OCI-LY1 (cell line): ENCODE measurements at regions not wholly inside any gene's neighbourhood (a gene's known extent, or its start where the extent isn't known, plus 50 kb on each side); places are given as distances from the start of the nearest gene placed in this dataset.

Experiments used
- H2AFZ ChIP-seq: fragments of 200-600 bp; sonication (generic), shearing (Covaris generic); 2 replicates; pipeline ENCODE4 v1.6.0; 2014; ENCODE audit warnings: antibody characterized with exemption, mild to moderate bottlenecking, low read length
- H3F3A ChIP-seq: fragments of 200-600 bp; sonication (generic), shearing (Covaris generic); 2 replicates; pipeline ENCODE4 v1.6.0; 2014; ENCODE audit warnings: mild to moderate bottlenecking, antibody characterized with exemption, low read length, moderate library complexity; ENCODE audit not compliant: insufficient read depth
- H3K27ac ChIP-seq: fragments of 200-600 bp; sonication (generic); 2 replicates; pipeline ENCODE4 v1.5.1; 2014; ENCODE audit warnings: low read length, mixed run types, mild to moderate bottlenecking, low read depth; ENCODE audit not compliant: poor library complexity, severe bottlenecking
- H3K27me3 ChIP-seq: fragments of 200-600 bp; sonication (generic); 2 replicates; pipeline ENCODE4 v1.6.0; 2014; ENCODE audit warnings: antibody characterized with exemption, mild to moderate bottlenecking, low read length, moderate library complexity; ENCODE audit not compliant: insufficient read depth
- H3K36me3 ChIP-seq: fragments of 200-600 bp; sonication (generic); 2 replicates; pipeline ENCODE4 v1.6.1; 2014; ENCODE audit warnings: mild to moderate bottlenecking, antibody characterized with exemption, low read length, moderate library complexity, mixed read lengths; ENCODE audit not compliant: insufficient read depth
- H3K4me1 ChIP-seq: fragments of 200-600 bp; sonication (generic); 2 replicates; pipeline ENCODE4 v1.5.1; 2014; ENCODE audit warnings: mild to moderate bottlenecking, low read length, moderate library complexity; ENCODE audit not compliant: insufficient read depth, severe bottlenecking
- H3K4me2 ChIP-seq: fragments of 200-600 bp; sonication (generic), shearing (Covaris generic); 2 replicates; pipeline ENCODE4 v1.6.1; 2014; ENCODE audit warnings: low read length
- H3K4me3 ChIP-seq: fragments of 200-600 bp; sonication (generic); 2 replicates; pipeline ENCODE4 v1.5.1; 2014; ENCODE audit warnings: low read length, low read depth, mild to moderate bottlenecking, mixed read lengths; ENCODE audit not compliant: poor library complexity, severe bottlenecking
- H3K79me2 ChIP-seq: fragments of 200-600 bp; shearing (Covaris generic); 2 replicates; pipeline ENCODE4 v1.6.1; 2016; ENCODE audit warnings: mixed run types, low read length, mixed read lengths; ENCODE audit not compliant: insufficient read depth
- H3K9ac ChIP-seq: fragments of 200-600 bp; sonication (generic), shearing (Covaris generic); 2 replicates; pipeline ENCODE4 v1.6.1; 2014; ENCODE audit warnings: mild to moderate bottlenecking, low read length, mixed read lengths
- H3K9me2 ChIP-seq: fragments of 200-600 bp; sonication (generic), shearing (Covaris generic); 2 replicates; pipeline ENCODE4 v1.6.1; 2014; ENCODE audit warnings: low read depth, mild to moderate bottlenecking, low read length, mixed read lengths
- H3K9me3 ChIP-seq: fragments of 200-600 bp; shearing (Covaris generic); 2 replicates; pipeline ENCODE4 v1.6.1; 2014; ENCODE audit warnings: low read length, mixed read lengths
- H4K20me1 ChIP-seq: fragments of 200-600 bp; sonication (generic), shearing (Covaris generic); 2 replicates; pipeline ENCODE4 v1.6.0; 2016; ENCODE audit warnings: mild to moderate bottlenecking, low read length; ENCODE audit not compliant: insufficient read depth
- EZH2 ChIP-seq: fragments of 200-600 bp; sonication (generic), shearing (Covaris generic); IDR thresholded peaks from 2 replicates; pipeline ENCODE4 v1.8.0; 2017; ENCODE audit warnings: borderline replicate concordance, mixed run types, mild to moderate bottlenecking, antibody characterized with exemption, low read length, moderate library complexity, mixed read lengths
- TF ChIP-seq, protein P1 (sequence below): fragments of 200-600 bp; sonication (generic), shearing (Covaris generic); IDR thresholded peaks from 2 replicates; pipeline ENCODE4 v1.5.1; 2017; ENCODE audit warnings: mild to moderate bottlenecking, antibody characterized with exemption, low read length, moderate library complexity, mixed read lengths

DNA sequence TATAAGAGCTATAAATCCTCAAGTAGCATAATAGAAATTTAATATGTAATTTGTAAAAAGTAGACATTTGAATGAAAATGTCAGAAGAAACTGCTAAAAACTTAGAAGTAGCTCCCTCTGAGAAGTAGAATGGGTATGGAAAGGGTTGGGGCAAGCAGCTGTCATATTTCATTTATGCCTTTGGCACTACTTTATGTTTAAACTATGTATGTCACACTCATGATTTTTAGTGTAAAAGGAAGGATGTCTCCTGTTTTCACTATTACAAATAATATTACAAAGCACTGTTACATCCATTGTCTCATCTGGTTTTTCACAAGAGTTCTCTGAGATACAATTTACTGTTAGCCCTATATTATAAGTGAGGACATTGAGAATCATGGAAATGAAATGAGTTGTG lies 96.3 kb upstream of the ZNF462 start:
- no peaks in the 10 kb centered on the region for H4K20me1 ChIP-seq
- no peaks in the 10 kb centered on the region for H3K4me1 ChIP-seq
- H3K4me3 ChIP-seq = no peak overlapping the region
- no peaks in the 10 kb centered on the region for H3K9me3 ChIP-seq
- H3K36me3 ChIP-seq = no peaks in the 10 kb centered on the region
- TF ChIP-seq, protein P1, sequence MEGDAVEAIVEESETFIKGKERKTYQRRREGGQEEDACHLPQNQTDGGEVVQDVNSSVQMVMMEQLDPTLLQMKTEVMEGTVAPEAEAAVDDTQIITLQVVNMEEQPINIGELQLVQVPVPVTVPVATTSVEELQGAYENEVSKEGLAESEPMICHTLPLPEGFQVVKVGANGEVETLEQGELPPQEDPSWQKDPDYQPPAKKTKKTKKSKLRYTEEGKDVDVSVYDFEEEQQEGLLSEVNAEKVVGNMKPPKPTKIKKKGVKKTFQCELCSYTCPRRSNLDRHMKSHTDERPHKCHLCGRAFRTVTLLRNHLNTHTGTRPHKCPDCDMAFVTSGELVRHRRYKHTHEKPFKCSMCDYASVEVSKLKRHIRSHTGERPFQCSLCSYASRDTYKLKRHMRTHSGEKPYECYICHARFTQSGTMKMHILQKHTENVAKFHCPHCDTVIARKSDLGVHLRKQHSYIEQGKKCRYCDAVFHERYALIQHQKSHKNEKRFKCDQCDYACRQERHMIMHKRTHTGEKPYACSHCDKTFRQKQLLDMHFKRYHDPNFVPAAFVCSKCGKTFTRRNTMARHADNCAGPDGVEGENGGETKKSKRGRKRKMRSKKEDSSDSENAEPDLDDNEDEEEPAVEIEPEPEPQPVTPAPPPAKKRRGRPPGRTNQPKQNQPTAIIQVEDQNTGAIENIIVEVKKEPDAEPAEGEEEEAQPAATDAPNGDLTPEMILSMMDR = no peak
- TF ChIP-seq EZH2 = no peak
- H3F3A ChIP-seq = no peaks in the 10 kb centered on the region
- no peak overlapping the region for H2AFZ ChIP-seq
- H3K4me2 ChIP-seq = no peak overlapping the region
- H3K79me2 ChIP-seq = no peaks in the 10 kb centered on the region
- no peak overlapping the region for H3K27ac ChIP-seq
- no peaks in the 10 kb centered on the region for H3K9me2 ChIP-seq
- no peak overlapping the region for H3K9ac ChIP-seq
- no peaks in the 10 kb centered on the region for H3K27me3 ChIP-seq

DNA sequence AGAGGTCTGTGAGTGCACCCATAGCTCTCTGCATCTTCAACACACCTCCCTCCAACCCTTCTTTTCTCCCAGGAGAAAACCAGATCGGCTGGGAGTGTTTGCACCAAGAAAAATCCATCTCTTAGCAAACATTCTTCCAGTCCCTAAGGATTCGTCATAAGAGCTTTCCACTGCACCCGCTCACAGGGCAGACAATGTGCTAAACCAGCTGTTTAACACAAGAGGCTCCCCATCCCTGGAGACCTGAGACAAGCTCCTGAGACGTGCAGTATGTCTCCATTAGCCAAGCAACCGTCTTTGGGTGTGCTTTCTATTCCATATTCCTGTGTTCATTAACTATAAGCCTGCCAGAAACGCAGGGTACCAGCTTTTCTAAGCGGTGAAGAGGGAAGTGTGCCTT lies 93.6 kb upstream of the ZNF462 start:
- no peak overlapping the region for H2AFZ ChIP-seq
- no peaks in the 10 kb centered on the region for H3K4me1 ChIP-seq
- TF ChIP-seq, protein P1 = no peak
- no peak for TF ChIP-seq EZH2
- H3K9me3 ChIP-seq = no peaks in the 10 kb centered on the region
- no peaks in the 10 kb centered on the region for H3K36me3 ChIP-seq
- no peaks in the 10 kb centered on the region for H3F3A ChIP-seq
- H3K4me3 ChIP-seq = no peak overlapping the region
- H3K27me3 ChIP-seq = no peaks in the 10 kb centered on the region
- no peak overlapping the region for H3K9ac ChIP-seq
- no peaks in the 10 kb centered on the region for H4K20me1 ChIP-seq
- no peaks in the 10 kb centered on the region for H3K79me2 ChIP-seq
- H3K27ac ChIP-seq = no peak overlapping the region
- no peaks in the 10 kb centered on the region for H3K9me2 ChIP-seq
- no peak overlapping the region for H3K4me2 ChIP-seq

DNA sequence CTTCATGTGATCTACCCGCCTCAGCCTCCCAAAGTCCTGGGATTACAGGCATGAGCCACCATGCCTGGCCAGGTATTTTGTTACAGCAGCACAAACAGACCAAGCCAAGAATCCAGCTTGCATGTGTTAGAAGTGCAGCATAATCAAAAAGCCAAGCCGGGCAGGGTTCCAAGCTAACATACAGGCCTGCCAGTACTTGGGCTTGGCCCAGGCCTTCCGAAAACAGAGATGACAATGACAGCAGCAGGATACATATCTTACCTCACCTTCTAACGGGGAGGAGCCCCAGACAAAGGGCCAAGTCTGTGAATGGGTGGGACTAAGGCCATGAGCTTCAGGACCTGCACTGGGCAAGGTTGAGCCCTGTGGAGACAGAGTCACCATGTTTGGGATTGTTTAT lies 91.4 kb upstream of the ZNF462 start:
- Histone ChIP-seq H2AFZ (no peak overlapping the region), H3K27me3 (no peaks in the 10 kb centered on the region), H3K9ac (no peak overlapping the region), H3K79me2 (no peaks in the 10 kb centered on the region), H3K4me3 (no peak overlapping the region), H3F3A (no peaks in the 10 kb centered on the region), H3K27ac (no peak overlapping the region), H4K20me1 (no peaks in the 10 kb centered on the region), H3K4me2 (no peak overlapping the region), H3K36me3 (no peaks in the 10 kb centered on the region), H3K4me1 (no peaks in the 10 kb centered on the region), H3K9me3 (no peaks in the 10 kb centered on the region), H3K9me2 (no peaks in the 10 kb centered on the region)
- no peak for TF ChIP-seq EZH2
- TF ChIP-seq, protein P1 = no peak
